ENCODE measurements at regions not wholly inside any gene's neighbourhood (a gene's known extent, or its start where the extent isn't known, plus 50 kb on each side); places are given as distances from the start of the nearest gene placed in this dataset.

- H3K4me1 ChIP-seq = no peaks in the 10 kb centered on the region
- no peaks in the 10 kb centered on the region for H3K9me3 ChIP-seq
- WGBS = 87% methylated on average over 2 of the region's 2 CpGs
- H3K27ac ChIP-seq = no peak overlapping the region
- no peaks in the 10 kb centered on the region for H3K27me3 ChIP-seq
- no peaks in the 10 kb centered on the region for H3K36me3 ChIP-seq
- H3K4me3 ChIP-seq = no peak overlapping the region
- no peak for DNase-seq (ENCODE audit: low spot score in 2 of 2)
- TF ChIP-seq POLR2AphosphoS5 (IDR thresholded peaks at IDR 0.05) (no peak), EP300 (IDR thresholded peaks at IDR 0.05) (no peak), CTCF (IDR thresholded peaks at IDR 0.05) (no peak), POLR2A (IDR thresholded peaks at IDR 0.05) (no peak)
Measured at GRCh38 chr10:30560326-30560725, 69.2 kb downstream of the LYZL2 start.

- TF ChIP-seq POLR2AphosphoS5 (IDR thresholded peaks at IDR 0.05) (no peak), POLR2A (IDR thresholded peaks at IDR 0.05) (no peak), CTCF (IDR thresholded peaks at IDR 0.05) (no peak)
- Histone ChIP-seq H3K36me3 (no peaks in the 10 kb centered on the region), H3K27me3 (no peaks in the 10 kb centered on the region), H3K4me1 (no peaks in the 10 kb centered on the region), H3K27ac (no peak overlapping the region), H3K4me3 (no peak overlapping the region), H3K9me3 (no peaks in the 10 kb centered on the region)
- DNase-seq (ENCODE audit: low spot score in 2 of 2) = no peak
- 85% methylated on average over 9 of the region's 9 CpGs for WGBS
Measured at GRCh38 chr10:30559180-30559579, 70.4 kb downstream of the LYZL2 start.

GRCh38 chr10:30558411-30558810 is 71.1 kb downstream of the LYZL2 start:
- WGBS = 93% methylated on average over 14 of the region's 14 CpGs
- Histone ChIP-seq H3K4me3 (no peak overlapping the region), H3K27me3 (no peaks in the 10 kb centered on the region), H3K4me1 (peaks cover 2% of the 10 kb centered on the region), H3K27ac (no peak overlapping the region), H3K9me3 (no peaks in the 10 kb centered on the region), H3K36me3 (no peaks in the 10 kb centered on the region)
- TF ChIP-seq POLR2AphosphoS5 (IDR thresholded peaks at IDR 0.05) (no peak), POLR2A (IDR thresholded peaks at IDR 0.05) (no peak), CTCF (IDR thresholded peaks at IDR 0.05) (no peak), EP300 (IDR thresholded peaks at IDR 0.05) (no peak)
- no peak for DNase-seq (ENCODE audit: low spot score in 2 of 2)

- no peaks in the 10 kb centered on the region for H3K27me3 ChIP-seq
- TF ChIP-seq EP300 (IDR thresholded peaks at IDR 0.05) = no peak
- TF ChIP-seq CTCF (IDR thresholded peaks at IDR 0.05) = no peak
- no peak for TF ChIP-seq POLR2AphosphoS5 (IDR thresholded peaks at IDR 0.05)
- no peak for TF ChIP-seq POLR2A (IDR thresholded peaks at IDR 0.05)
- H3K9me3 ChIP-seq = no peaks in the 10 kb centered on the region
- no peak overlapping the region for H3K27ac ChIP-seq
- no peak overlapping the region for H3K4me3 ChIP-seq
- DNase-seq (ENCODE audit: low spot score in 2 of 2) = no peak
- H3K4me1 ChIP-seq = peaks cover 7% of the 10 kb centered on the region
- 66% methylated on average over 8 of the region's 8 CpGs for WGBS
- no peaks in the 10 kb centered on the region for H3K36me3 ChIP-seq
Measured at GRCh38 chr10:30557884-30558283, 71.7 kb downstream of the LYZL2 start.

GRCh38 chr10:30556189-30556588 is 73.4 kb downstream of the LYZL2 start:
- Histone ChIP-seq H3K9me3 (no peaks in the 10 kb centered on the region), H3K27me3 (no peaks in the 10 kb centered on the region), H3K4me1 (peaks cover 7% of the 10 kb centered on the region), H3K27ac (no peak overlapping the region), H3K36me3 (no peaks in the 10 kb centered on the region), H3K4me3 (no peak overlapping the region)
- 69% methylated on average over 1 of the region's 1 CpG for WGBS
- TF ChIP-seq CTCF (IDR thresholded peaks at IDR 0.05) = no peak
- DNase-seq (ENCODE audit: low spot score in 2 of 2) = no peak

All from suprapubic skin (tissue), 4 donors.